Posterior cingulate gyrus (tissue), 11 donors: ENCODE measurements at regions not wholly inside any gene's neighbourhood (a gene's known extent, or its start where the extent isn't known, plus 50 kb on each side); places are given as distances from the start of the nearest gene placed in this dataset.
"Not testable (repeated sequence)": the region's sequence is repeated elsewhere in the genome, so short reads cannot be mapped to it uniquely, and the experiment has no call there.

ENCODE experiments used
- DNase-seq, 10 donors: peaks; one replicate each; pipeline versions ENCODE4 v3.0.0 to v3.0.0-alpha.2; 2020 to 2021; ENCODE audit warnings: mixed read lengths in 3 of 10
- intact Hi-C: fragments of 100-400 bp; cut with DNase I; formaldehyde crosslinking; loops from one replicate; pipeline ENCODE4 v1.15.1; 2023

DNA sequence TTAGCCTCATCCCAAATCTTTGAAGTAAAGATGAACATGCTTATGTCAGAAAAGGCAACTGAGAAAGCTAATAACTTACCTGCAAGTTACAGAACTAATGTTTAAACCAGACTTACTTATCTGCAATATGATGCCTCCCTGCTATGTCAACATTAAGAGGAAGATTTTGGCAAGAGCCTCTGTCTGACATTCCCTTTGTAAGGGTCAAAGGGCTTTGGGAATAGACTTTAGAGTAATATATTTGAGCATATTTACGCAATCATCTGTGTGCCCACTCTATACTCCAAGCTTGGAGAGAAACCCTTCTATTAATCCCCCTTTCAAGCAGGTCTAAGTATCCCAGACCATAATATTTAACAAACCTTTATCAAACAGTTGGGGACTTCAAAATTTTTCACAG, 389.4 kb downstream of the NPIPA8 start:
- no peak for DNase-seq
- intact Hi-C loops = no loop called here

- intact Hi-C loops = no loop called here
- DNase-seq = no peak
Measured at GRCh38 chr16:17945080-17945601, 391.4 kb downstream of the NPIPA8 start.

DNA sequence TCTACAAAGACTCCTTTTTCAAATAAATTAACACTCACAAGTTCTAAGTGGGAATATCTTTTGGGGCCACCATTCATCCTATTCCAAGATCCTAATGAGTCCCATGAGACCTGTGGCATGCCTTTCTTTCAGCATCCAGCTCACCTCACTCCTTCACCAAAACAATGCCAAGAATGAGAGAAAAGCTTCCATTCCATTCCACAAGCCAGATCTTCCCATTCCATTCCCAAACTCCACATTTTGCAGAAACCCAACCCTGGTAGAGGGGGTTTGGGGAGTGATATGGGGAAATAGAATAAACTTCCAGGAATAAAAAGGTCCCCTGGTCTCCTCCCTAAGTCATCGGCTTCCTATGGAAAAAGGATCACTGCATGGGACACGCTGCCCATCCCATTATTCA, 392.2 kb downstream of the NPIPA8 start:
- DNase-seq = no peak
- intact Hi-C loops = no loop called here

- DNase-seq = no peak
- intact Hi-C loops = no loop called here
Measured at GRCh38 chr16:17942067-17942466, 394.5 kb downstream of the NPIPA8 start.

DNA sequence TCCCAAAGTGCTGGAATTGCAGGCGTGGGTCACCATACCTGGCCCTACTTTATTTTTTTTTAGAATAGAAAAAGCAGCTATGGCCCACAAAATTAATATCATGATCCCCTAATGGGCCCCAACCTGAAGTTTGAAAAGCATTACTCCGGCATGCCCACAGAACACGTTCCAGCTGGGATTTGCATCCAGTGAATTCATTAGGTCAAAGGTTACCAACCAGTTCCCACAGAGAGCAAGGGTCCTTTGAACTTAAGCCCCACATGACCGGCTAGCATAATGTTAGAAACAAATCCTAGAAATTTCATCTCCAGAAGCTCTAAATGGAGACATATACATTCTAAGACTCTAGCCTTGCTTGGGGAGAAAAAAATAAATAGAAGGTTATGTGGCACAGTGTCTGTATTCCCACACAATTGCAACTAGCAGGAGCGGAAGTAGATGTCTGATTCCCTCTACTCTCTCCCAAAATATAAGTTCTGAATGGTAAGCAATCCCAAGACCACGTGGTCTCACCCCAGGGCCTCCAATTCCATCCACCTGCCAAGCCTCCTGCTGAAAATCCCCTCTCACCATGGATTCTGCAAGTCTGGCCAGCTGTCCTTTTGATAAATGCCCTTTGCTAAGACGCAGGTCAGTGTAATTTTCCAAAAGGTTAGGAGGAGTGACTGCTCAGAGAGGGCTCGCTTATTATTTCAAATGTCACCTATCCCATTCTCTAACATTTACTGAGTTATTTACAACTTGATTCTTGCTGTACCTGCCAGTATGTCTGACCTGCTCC, 395.8 kb downstream of the NPIPA8 start:
- no peak for DNase-seq
- intact Hi-C loops = no loop called here

DNA sequence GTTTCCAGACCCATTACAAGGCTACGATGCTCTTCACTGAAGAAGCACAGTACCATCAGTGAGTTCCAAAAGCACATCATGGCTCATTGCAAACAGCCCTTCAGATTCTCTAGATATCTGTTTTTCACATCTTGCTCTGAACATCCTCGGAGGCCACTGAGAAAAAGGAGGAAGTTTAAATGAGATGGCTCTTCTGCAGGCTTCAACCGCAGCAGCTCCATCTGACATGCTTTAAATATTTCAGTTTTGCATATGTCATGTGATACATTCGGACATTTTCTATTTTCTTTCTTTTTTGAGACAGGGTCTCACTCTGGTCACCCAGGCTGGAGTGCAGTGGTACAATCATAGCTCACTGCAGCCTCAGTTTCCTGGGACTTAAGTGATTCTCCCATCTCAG, 396.8 kb downstream of the NPIPA8 start:
- DNase-seq = no peak
- intact Hi-C loops = no loop called here

GRCh38 chr16:17939122-17939536, 397.4 kb downstream of the NPIPA8 start:
- no peak for DNase-seq

DNA sequence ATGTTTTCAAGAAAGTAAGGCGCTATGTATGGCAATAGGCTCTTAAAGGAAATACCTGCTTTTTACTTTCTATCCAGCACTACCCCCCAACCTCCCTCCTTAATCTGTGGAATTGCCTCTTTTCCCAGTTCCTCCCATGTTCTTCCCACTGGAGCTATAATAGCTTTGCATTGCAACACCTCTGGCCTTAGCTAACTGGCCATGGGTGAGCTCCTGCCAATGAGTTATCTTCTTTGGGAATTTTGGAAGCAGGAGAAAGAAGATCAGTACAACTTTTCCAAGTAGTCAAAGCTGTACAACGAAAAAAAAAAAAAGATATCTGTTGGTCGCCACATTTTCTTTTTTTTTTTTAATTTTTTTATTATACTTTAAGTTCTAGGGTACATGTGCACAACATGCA, 398.0 kb downstream of the NPIPA8 start:
- DNase-seq = no peak
- intact Hi-C loops = no loop called here

More at GRCh38 chr16:17939122-17939536, 397.4 kb downstream of the NPIPA8 start:
- intact Hi-C loops = no loop called here

GRCh38 chr16:17936766-17937402, 399.7 kb downstream of the NPIPA8 start:
- intact Hi-C loops = no loop called here
- no peak for DNase-seq

DNA sequence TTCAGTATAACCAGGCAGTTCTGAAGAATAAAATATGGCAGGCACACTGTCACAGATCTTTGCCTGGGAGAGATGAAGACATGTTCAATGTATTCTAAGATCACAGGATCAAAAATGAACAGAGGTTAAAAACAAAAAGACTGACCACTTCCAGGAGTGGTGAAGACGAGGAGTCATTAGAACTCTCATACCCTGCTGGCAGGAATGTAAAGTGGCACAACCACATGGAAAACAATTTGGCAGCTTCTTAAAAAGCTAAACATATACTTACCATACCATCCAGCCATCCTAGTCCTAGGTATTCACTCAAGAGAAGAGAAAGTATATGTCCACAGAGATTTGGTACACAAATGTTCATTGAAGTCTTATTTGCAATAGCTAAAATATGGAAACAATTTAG, 406.3 kb downstream of the NPIPA8 start:
- intact Hi-C loops = no loop called here
- DNase-seq = no peak

DNA sequence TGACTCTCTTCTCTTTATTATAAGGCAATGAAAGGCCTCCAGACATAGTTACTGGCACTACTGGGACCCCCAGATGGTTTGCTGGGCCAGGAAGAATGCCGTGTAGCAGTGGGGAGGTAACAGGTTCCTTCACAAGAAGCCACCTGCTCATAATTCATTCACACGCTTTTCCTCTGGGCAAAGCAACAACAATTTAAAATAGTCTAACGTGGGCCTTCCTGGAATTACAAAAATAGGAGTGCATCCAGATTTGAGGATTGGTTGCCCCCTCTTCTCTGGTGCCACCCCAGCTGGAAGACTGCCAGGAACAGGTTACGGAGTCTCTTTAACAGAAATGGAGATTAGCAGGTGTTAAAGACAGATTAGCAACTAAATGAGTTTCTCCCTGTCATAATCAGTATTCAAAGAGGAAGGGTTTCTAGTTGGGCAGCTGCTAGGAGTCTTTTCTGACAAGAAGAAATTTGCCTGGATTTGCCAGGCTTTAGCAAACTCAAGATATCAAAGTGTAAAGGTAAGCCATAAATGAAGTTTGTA, 409.6 kb downstream of the NPIPA8 start:
- DNase-seq = no peak
- intact Hi-C loops = no loop called here

- intact Hi-C loops = no loop called here
- no peak for DNase-seq
Measured at GRCh38 chr16:17926461-17926860, 410.1 kb downstream of the NPIPA8 start.

GRCh38 chr16:17925761-17926160, 410.8 kb downstream of the NPIPA8 start:
- no peak for DNase-seq
- intact Hi-C loops = no loop called here

DNA sequence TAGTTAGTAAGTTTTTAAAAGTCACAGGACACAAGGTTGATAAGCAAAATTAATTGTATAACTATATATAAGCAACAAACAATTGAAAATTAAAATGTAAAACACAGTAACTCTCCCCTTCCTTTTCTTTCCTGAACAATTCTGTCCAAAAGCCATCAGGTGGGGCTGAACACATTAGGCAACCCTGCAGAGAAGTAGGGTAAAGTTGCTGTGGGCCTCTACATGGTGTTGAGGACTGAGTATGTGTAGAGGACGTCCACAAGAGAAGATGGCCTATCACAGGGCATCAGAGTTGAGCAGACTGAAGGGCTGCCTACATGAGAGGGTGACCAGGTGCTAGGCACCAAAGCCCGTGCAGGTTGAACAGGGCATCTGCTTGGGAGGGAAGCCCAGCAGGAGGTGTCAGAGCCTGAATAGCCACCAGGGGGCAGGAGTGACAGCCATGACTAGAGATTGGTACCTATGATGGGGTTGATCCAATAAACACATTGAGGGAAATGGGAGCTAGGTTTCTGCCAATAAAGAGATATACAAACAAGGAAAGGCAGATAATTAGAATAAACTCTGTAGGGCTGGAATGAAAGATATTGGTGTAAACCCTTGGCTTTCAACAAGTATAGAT, 415.1 kb downstream of the NPIPA8 start:
- DNase-seq = no peak
- intact Hi-C loops = no loop called here

DNA sequence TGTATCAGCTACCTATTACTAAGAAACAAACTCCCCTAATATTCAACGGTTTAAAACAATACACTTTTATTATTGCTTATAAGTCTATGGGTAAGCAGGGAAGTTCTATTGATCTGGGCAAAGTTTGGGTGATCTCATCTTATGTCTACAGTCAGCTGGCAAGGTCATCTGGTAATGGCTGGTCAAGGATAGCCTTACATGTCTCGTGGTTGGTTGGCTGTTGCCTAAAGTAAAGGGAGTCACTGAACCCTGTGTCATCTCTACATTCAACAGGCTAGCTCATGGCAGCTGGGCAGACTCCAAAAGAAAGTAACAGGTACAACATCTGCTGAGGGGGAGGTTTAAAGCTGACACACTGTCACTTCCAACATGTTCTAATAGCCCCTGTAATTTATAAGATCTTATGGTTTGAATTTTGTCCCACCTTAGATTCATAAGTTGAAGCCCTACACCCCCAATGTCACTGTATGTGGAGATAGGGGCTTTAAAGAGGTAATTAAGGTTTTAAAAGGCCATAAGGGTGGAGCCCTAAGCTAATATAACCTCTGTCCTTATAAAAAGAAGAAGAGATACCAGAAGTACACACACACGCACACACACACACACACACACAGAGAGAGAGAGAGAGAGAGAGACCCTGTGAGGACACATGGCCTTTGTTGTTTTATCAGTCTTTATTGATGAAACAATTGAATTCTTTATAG, 419.1 kb downstream of the NPIPA8 start:
- DNase-seq = no peak

GRCh38 chr16:17915791-17916190, 420.7 kb downstream of the NPIPA8 start:
- no peak for DNase-seq
- intact Hi-C loops = no loop called here

More for the DNA sequence above, 419.1 kb downstream of the NPIPA8 start:
- intact Hi-C loops = no loop called here

- no peak for DNase-seq
- intact Hi-C loops = no loop called here
Measured at GRCh38 chr16:17914168-17914567, 422.4 kb downstream of the NPIPA8 start.

DNA sequence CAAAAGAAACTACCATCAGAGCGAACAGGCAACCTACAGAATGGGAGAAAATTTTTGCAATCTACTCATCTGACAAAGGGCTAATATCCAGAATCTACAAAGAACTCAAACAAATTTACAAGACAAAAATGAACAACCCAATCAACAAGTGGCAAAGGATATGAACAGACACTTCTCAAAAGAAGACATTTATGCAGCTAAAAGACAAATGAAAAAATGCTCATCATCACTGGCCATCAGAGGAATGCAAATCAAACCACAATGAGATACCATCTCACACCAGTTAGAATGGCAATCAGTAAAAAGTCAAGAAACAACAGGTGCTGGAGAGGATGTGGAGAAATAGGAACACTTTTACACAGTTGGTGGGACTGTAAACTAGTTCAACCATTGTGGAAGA, 425.0 kb downstream of the NPIPA8 start:
- DNase-seq, intact Hi-C loops: not testable (repeated sequence)

DNA sequence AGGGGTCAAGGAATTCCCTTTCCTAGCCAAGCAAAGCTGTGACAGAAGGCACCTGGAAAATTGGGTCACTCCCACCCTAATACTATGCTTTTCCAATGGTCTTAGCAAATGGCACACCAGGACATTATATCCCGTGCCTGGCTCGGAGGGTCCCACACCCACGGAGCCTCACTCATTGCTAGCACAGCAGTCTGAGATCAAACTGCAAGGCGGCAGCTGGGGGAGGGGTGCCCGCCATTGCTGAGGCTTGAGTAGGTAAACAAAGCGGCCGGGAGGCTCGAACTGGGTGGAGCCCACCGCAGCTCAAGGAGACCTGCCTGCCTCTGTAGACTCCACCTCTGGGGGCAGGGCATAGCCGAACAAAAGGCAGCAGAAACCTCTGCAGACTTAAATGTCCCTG, 429.9 kb downstream of the NPIPA8 start:
- DNase-seq = peak in 1 of 10 donors; percentile 53
- intact Hi-C loops = not testable (repeated sequence)

DNA sequence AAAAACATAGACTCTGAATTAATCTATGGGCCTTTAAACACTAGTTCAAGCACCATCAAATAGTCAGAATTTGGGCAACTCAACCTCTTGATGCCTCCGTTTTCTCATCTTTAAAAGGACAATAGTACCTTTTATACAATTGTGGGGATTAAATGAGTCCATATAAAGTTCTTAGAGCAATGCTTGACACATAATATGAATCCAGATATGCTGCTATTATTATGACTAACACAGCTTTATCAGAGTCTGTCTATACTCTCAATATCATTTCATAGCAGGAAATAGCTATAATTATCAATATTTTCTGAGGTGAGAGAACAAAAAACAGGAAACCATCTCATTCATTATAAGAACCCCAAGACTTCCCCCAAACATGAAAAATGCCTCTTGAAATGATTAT, 430.5 kb upstream of the XYLT1 start:
- intact Hi-C loops = no loop called here
- no peak for DNase-seq

- intact Hi-C loops = no loop called here
- DNase-seq = no peak
Measured at GRCh38 chr16:17899141-17899540, 428.4 kb upstream of the XYLT1 start.
